ENCODE measurements at regions not wholly inside any gene's neighbourhood (a gene's known extent, or its start where the extent isn't known, plus 50 kb on each side); places are given as distances from the start of the nearest gene placed in this dataset.

- TF ChIP-seq EP300 (IDR thresholded peaks at IDR 0.05), result no peak
- TF ChIP-seq, protein P1, sequence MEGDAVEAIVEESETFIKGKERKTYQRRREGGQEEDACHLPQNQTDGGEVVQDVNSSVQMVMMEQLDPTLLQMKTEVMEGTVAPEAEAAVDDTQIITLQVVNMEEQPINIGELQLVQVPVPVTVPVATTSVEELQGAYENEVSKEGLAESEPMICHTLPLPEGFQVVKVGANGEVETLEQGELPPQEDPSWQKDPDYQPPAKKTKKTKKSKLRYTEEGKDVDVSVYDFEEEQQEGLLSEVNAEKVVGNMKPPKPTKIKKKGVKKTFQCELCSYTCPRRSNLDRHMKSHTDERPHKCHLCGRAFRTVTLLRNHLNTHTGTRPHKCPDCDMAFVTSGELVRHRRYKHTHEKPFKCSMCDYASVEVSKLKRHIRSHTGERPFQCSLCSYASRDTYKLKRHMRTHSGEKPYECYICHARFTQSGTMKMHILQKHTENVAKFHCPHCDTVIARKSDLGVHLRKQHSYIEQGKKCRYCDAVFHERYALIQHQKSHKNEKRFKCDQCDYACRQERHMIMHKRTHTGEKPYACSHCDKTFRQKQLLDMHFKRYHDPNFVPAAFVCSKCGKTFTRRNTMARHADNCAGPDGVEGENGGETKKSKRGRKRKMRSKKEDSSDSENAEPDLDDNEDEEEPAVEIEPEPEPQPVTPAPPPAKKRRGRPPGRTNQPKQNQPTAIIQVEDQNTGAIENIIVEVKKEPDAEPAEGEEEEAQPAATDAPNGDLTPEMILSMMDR (IDR thresholded peaks at IDR 0.05), result no peak
These were observed 107.2 kb upstream of the RNF32 start for GRCh38 chr7:156533420-156533819.

Data from suprapubic skin (tissue), 3 donors.